Urinary bladder (tissue), 3 donors: ENCODE measurements at regions not wholly inside any gene's neighbourhood (a gene's known extent, or its start where the extent isn't known, plus 50 kb on each side); places are given as distances from the start of the nearest gene placed in this dataset.

Experiments
- DNase-seq: peaks from one replicate; pipeline ENCODE4 v3.0.0-alpha.2; 2015; ENCODE audit errors: extremely low spot score
- H3K27ac ChIP-seq: one replicate; pipeline ENCODE4 v1.5.1; 2013; ENCODE audit warnings: low read depth, mild to moderate bottlenecking, moderate library complexity
- H3K36me3 ChIP-seq: one replicate; pipeline ENCODE4 v1.6.1; 2013; ENCODE audit warnings: mild to moderate bottlenecking, moderate library complexity; ENCODE audit not compliant: insufficient read depth
- H3K4me1 ChIP-seq: one replicate; pipeline ENCODE4 v1.6.1; 2013; ENCODE audit warnings: mild to moderate bottlenecking, moderate library complexity; ENCODE audit not compliant: insufficient read depth
- H3K4me3 ChIP-seq: one replicate; pipeline ENCODE4 v1.5.1; 2013; ENCODE audit warnings: low read depth, low read length
- WGBS: extraction: QIAGEN DNeasy Blood & Tissue Kit; methylation state at CpG from one replicate; pipeline ENCODE4 v1.1.7; 2013; 5-methylcytosine and 5-hydroxymethylcytosine counted together
- donor health status: healthy with polysubstance abuse.
- donor health status: healthy.

GRCh38 chr20:40489886-40490285 lies 199.2 kb downstream of the MAFB start:
- Histone ChIP-seq H3K36me3 (no peaks in the 10 kb centered on the region), H3K4me3 (no peak overlapping the region), H3K27ac (no peak overlapping the region), H3K4me1 (no peaks in the 10 kb centered on the region)
- no peak for DNase-seq
- WGBS = 82% methylated on average over 2 of the region's 2 CpGs

GRCh38 chr20:40488401-40488800 lies 200.6 kb downstream of the MAFB start:
- Histone ChIP-seq H3K27ac (no peak overlapping the region), H3K4me3 (no peak overlapping the region), H3K4me1 (no peaks in the 10 kb centered on the region), H3K36me3 (no peaks in the 10 kb centered on the region)
- DNase-seq = no peak
- 84% methylated on average over 3 of the region's 3 CpGs for WGBS

DNA sequence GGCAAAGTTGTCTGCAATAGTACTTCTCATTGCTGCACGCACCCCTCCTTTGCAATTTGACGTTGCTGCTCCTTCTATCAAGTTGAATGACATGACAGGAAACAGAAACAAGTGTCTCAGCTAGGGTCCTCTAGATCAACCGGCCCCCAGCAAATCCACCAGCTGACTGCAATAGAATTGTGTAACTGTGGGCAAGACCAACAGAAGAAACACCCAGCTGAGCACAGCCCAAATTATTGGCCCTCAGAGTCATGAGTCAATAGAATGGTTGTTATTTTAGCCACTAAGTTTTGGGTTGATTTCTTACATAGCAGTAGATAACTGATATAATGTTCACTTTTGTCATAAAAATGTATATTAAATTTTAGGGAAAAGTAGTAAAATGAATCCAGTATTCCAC lies 202.7 kb downstream of the MAFB start:
- H3K27ac ChIP-seq = no peak overlapping the region
- 87% methylated on average over 3 of the region's 3 CpGs for WGBS
- DNase-seq = no peak
- no peaks in the 10 kb centered on the region for H3K36me3 ChIP-seq
- no peaks in the 10 kb centered on the region for H3K4me1 ChIP-seq
- no peak overlapping the region for H3K4me3 ChIP-seq

DNA sequence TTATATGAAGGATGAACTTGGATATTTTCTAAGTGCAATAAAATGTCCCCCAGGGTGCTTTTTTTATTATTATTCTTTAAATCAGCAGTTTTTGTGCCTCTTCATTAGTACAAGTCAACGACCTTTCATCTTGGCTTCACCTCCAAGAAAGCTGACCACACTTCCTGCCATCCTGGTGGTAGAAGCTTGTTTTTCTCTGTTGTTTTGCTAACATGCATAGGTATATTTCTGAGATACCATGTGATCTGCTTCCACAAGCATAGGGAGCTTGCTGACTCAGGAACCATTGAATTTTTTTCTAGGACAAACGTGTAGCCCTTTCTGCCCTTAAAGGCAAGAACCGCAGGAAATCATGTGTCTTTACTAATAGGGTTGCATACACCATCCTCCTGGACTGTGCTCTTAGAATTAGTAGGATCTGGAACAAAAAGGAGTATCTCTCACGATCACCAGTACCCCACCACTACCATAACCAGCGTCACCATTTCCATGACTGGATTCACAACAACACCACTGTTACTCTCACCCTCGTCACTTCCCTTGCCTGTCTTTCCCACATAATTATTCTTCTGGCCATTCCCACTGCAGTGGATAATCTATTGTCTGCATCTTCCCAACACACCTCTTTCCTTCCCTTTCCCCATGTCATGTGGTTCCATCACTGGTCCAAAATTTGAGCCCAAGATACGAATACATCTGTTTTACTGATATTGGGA lies 207.1 kb downstream of the MAFB start:
- H3K36me3 ChIP-seq = no peaks in the 10 kb centered on the region
- H3K4me3 ChIP-seq = no peak overlapping the region
- no peak for DNase-seq
- WGBS = 86% methylated on average over 7 of the region's 7 CpGs
- H3K27ac ChIP-seq = no peak overlapping the region
- H3K4me1 ChIP-seq = no peaks in the 10 kb centered on the region

- Histone ChIP-seq H3K4me1 (no peaks in the 10 kb centered on the region), H3K36me3 (no peaks in the 10 kb centered on the region), H3K27ac (no peak overlapping the region), H3K4me3 (no peak overlapping the region)
- no peak for DNase-seq
Observed at GRCh38 chr20:40481337-40481736, 207.7 kb downstream of the MAFB start.

DNA sequence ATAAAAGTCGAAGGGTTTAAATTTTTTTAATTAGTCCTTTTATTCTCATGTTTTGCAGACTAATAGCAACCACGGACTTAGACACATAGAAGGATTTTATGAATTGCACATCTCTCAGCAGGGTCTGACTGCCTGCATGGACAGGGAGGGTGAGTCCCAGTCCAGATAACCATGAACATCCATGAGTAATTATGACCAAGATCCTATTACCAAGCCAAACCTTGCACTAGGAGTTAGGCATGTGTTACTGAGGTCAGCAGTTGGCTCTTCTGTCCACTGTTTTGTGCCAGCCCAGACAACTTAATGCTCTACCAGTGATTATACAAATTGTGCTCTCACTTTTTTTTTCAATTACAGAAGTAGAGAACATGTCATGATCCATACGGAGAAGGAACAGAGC lies 211.2 kb downstream of the MAFB start:
- H3K36me3 ChIP-seq = no peaks in the 10 kb centered on the region
- H3K27ac ChIP-seq = no peak overlapping the region
- H3K4me3 ChIP-seq = no peak overlapping the region
- 82% methylated on average over 3 of the region's 3 CpGs for WGBS
- no peaks in the 10 kb centered on the region for H3K4me1 ChIP-seq
- DNase-seq = no peak

DNA sequence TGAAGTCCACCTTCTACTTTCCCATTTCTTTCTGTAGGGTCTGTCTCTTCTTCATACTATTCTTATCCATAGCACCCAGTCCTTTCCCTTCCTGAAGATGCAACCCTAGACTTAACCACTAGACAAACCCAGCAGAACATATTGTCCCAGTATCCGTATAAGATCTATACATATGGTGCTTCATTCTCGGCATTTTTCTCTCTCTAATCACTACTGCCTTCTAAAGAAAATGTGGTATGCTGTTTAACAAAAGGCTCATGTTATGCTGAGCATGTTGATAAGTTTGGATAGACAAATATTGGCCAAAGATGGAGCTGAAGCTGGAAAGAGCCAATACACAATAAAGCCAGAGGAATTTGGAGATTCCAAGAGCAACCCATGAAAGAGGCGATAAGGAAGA lies 212.6 kb downstream of the MAFB start:
- H3K27ac ChIP-seq = no peak overlapping the region
- no peak overlapping the region for H3K4me3 ChIP-seq
- 83% methylated on average over 3 of the region's 3 CpGs for WGBS
- no peaks in the 10 kb centered on the region for H3K4me1 ChIP-seq
- no peak for DNase-seq
- H3K36me3 ChIP-seq = no peaks in the 10 kb centered on the region

DNA sequence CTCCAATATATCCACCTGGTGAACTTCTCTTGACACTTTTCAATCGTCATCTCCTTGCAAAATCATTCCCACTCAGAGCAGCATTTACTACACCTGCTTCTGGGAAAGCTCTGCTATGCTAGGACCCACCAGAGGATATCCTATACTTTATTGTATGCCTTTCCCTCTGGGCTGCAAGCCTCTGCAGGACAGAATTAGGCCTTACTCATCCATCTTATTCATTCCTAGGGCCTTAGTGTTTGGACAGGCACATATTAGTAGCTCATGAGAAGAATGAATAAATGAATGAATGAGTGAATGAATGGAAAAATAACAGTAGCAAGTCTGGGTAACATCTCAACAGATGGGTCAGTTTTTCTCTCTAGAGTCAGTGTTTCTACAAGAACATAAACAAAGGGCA lies 216.1 kb downstream of the MAFB start:
- H3K4me3 ChIP-seq = no peak overlapping the region
- H3K27ac ChIP-seq = no peak overlapping the region
- no peak for DNase-seq
- no peaks in the 10 kb centered on the region for H3K36me3 ChIP-seq
- WGBS = 69% methylated on average over 1 of the region's 1 CpG
- no peaks in the 10 kb centered on the region for H3K4me1 ChIP-seq

GRCh38 chr20:40471261-40471629 lies 217.8 kb downstream of the MAFB start:
- no peak for DNase-seq
- H3K27ac ChIP-seq = no peak overlapping the region
- 89% methylated on average over 4 of the region's 4 CpGs for WGBS
- no peaks in the 10 kb centered on the region for H3K4me1 ChIP-seq
- no peak overlapping the region for H3K4me3 ChIP-seq
- H3K36me3 ChIP-seq = no peaks in the 10 kb centered on the region

GRCh38 chr20:40470445-40471260 lies 218.4 kb downstream of the MAFB start:
- 67% methylated on average over 14 of the region's 14 CpGs for WGBS
- Histone ChIP-seq H3K36me3 (no peaks in the 10 kb centered on the region), H3K4me1 (no peaks in the 10 kb centered on the region), H3K4me3 (no peak overlapping the region), H3K27ac (no peak overlapping the region)
- DNase-seq = no peak

- WGBS = 88% methylated on average over 3 of the region's 3 CpGs
- DNase-seq = no peak
- H3K4me3 ChIP-seq = no peak overlapping the region
- no peaks in the 10 kb centered on the region for H3K36me3 ChIP-seq
- no peaks in the 10 kb centered on the region for H3K4me1 ChIP-seq
- H3K27ac ChIP-seq = no peak overlapping the region
Observed at GRCh38 chr20:40468759-40469158, 220.3 kb downstream of the MAFB start.

- DNase-seq = no peak
- 91% methylated on average over 8 of the region's 8 CpGs for WGBS
- H3K4me3 ChIP-seq = no peak overlapping the region
Observed at GRCh38 chr20:40467703-40468411, 221.2 kb downstream of the MAFB start.

DNA sequence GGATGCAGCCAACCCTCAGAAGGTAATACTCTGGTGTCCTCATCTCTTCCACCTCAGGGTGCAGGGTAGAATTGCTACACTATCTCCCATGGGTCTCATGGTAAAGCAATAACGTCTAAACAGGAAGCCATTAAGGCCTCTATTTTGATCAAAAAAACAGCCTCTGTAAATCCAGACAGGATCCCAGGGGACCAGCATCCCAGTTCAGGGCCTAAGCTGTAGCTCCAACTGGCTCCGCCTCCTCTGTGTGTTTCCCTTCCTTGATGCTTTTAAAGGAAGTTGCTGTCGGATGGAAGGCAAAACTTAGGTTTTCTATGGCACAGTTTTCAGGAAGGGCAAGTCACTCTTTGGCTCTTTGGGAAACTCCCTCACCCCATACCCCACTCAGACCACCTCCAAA lies 222.0 kb downstream of the MAFB start:
- 57% methylated on average over 3 of the region's 3 CpGs for WGBS
- no peak for DNase-seq
- H3K4me1 ChIP-seq = no peaks in the 10 kb centered on the region
- H3K36me3 ChIP-seq = no peaks in the 10 kb centered on the region
- H3K4me3 ChIP-seq = no peak overlapping the region
- no peak overlapping the region for H3K27ac ChIP-seq

More at GRCh38 chr20:40467703-40468411, 221.2 kb downstream of the MAFB start:
- no peak overlapping the region for H3K27ac ChIP-seq
- no peaks in the 10 kb centered on the region for H3K4me1 ChIP-seq
- no peaks in the 10 kb centered on the region for H3K36me3 ChIP-seq

DNA sequence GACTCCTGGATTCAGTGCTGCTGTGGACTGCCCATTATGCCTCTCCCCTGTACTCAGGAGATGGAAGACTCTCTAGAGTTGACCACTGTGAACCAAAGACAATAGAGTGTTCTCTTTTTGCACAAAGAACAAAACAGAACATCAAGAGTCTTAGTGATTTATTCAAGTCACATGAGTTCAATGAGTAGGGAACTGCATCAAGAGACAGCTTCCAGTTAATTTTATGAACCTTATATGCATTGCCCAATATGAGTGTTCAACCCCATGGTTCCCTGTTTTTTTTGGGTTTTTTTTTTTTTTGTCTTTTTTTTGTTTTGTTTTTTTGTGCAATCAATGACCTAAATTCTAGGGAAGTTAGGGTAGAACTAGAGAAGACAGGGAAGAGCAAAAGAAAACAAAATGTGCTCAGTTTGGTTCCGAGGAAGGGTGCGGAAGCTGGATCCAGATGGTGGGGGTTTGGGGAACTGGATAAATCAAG lies 224.3 kb downstream of the MAFB start:
- DNase-seq = no peak
- Histone ChIP-seq H3K4me3 (no peak overlapping the region), H3K27ac (no peak overlapping the region), H3K4me1 (no peaks in the 10 kb centered on the region), H3K36me3 (no peaks in the 10 kb centered on the region)
- WGBS = 95% methylated on average over 2 of the region's 2 CpGs
